PC-9 (cell line): ENCODE measurements at regions not wholly inside any gene's neighbourhood (a gene's known extent, or its start where the extent isn't known, plus 50 kb on each side); places are given as distances from the start of the nearest gene placed in this dataset.

ENCODE experiments used
- CTCF ChIP-seq: fragments of 200-600 bp; sonication (generic); conservative IDR thresholded peaks from 2 replicates; pipeline ENCODE4 v1.6.1; 2017; ENCODE audit warnings: mixed run types, antibody characterized with exemption, mild to moderate bottlenecking, moderate library complexity
- EZH2 ChIP-seq: fragments of 200-600 bp; sonication (generic); IDR thresholded peaks from 2 replicates; pipeline ENCODE4 v1.8.0; 2017; ENCODE audit warnings: antibody characterized with exemption, low read depth

- TF ChIP-seq CTCF (no peak), EZH2 (no peak)
These were observed 140.0 kb downstream of the LTN1 start for GRCh38 chr21:28852706-28853105.
